ENCODE measurements at regions not wholly inside any gene's neighbourhood (a gene's known extent, or its start where the extent isn't known, plus 50 kb on each side); places are given as distances from the start of the nearest gene placed in this dataset.
"Not testable (repeated sequence)": the region's sequence is repeated elsewhere in the genome, so short reads cannot be mapped to it uniquely, and the experiment has no call there.

DNA sequence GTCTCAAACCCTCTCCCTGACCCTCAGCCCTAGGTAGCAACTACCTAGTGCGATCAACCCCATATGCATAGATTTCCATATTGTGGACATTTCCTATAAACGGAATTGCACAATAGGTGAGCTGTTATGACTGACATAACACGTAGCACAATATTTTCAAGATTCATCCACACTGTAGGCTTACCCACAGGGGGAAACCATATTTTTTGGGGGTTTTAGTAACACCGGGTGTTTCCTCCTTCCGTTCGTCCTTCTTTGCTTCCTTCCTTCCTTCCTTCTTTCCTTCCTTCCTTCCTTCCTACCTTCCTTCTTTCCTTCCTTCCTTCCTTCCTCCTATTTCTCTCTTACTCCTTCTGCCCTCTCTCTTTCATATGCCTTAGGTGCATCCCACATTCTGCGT lies 524.2 kb downstream of the CWH43 start:
- CTCF ChIA-PET; H3K4me3 Mint-ChIP-seq; DNase-seq (ENCODE audit: low spot score); POLR2A ChIA-PET; H3K27ac Mint-ChIP-seq; ATAC-seq; H3K4me1 Mint-ChIP-seq: not testable (repeated sequence)
- H3K36me3 Mint-ChIP-seq = peaks cover 52% of the 10 kb centered on the region
- peaks cover 36% of the 10 kb centered on the region for H3K27me3 Mint-ChIP-seq (ENCODE audit: low read depth)
- H3K9me3 Mint-ChIP-seq = peaks cover 51% of the 10 kb centered on the region

DNA sequence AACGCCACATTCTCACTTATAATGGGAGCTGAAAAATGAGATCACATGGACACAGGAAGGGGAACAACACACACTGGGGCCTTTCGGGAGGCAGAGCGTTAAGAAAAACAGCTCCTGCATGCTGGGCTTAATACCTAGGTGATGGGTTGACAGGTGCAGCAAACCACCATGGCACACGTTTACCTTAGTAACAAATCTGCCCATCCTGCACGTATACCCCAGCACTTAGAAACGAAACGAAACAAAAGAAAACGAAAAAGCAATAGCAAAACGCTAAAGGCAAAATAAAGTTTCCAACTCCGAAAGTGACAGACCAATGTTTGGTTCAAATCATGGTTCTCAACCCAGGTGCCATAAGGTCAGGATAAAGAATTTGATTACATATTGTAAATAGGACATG lies 525.3 kb downstream of the CWH43 start:
- DNase-seq (ENCODE audit: low spot score); CTCF ChIA-PET; H3K4me3 Mint-ChIP-seq; H3K4me1 Mint-ChIP-seq; ATAC-seq; POLR2A ChIA-PET; H3K27ac Mint-ChIP-seq: not testable (repeated sequence)
- H3K36me3 Mint-ChIP-seq = peaks cover 62% of the 10 kb centered on the region
- H3K27me3 Mint-ChIP-seq (ENCODE audit: low read depth) = peaks cover 36% of the 10 kb centered on the region
- H3K9me3 Mint-ChIP-seq = peaks cover 62% of the 10 kb centered on the region

DNA sequence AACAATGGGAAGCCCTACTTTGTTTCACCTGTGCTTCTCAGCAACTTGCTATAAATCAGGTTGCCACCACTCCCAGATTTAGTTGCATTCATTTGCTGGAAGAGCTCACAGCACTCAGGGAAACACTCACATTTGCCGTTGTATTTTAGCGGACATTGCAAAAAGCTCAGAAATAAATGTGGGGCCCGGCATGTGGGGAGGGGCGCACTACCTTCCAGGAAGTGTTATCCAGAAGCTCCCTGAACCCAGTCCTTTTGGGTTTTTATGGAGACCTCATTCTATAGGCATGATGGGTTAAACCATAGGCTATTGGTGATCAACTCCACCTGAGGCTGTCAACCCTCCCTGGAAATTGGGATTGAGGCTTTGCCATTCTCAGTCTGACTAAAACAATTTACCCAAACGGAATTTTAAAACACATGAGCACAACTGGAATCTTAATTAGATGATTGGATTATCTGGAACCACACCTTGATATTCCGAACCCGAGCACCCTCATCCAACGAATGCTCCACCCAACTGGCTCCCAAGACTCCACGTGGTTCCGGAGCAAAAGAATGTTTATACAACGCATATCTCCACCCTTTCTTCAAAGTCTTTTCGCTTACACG lies 525.9 kb downstream of the CWH43 start:
- DNase-seq (ENCODE audit: low spot score); H3K27ac Mint-ChIP-seq; H3K4me1 Mint-ChIP-seq; H3K4me3 Mint-ChIP-seq; POLR2A ChIA-PET; CTCF ChIA-PET; ATAC-seq: not testable (repeated sequence)
- H3K36me3 Mint-ChIP-seq = peaks cover 66% of the 10 kb centered on the region
- H3K9me3 Mint-ChIP-seq = peaks cover 67% of the 10 kb centered on the region
- peaks cover 41% of the 10 kb centered on the region for H3K27me3 Mint-ChIP-seq (ENCODE audit: low read depth)

DNA sequence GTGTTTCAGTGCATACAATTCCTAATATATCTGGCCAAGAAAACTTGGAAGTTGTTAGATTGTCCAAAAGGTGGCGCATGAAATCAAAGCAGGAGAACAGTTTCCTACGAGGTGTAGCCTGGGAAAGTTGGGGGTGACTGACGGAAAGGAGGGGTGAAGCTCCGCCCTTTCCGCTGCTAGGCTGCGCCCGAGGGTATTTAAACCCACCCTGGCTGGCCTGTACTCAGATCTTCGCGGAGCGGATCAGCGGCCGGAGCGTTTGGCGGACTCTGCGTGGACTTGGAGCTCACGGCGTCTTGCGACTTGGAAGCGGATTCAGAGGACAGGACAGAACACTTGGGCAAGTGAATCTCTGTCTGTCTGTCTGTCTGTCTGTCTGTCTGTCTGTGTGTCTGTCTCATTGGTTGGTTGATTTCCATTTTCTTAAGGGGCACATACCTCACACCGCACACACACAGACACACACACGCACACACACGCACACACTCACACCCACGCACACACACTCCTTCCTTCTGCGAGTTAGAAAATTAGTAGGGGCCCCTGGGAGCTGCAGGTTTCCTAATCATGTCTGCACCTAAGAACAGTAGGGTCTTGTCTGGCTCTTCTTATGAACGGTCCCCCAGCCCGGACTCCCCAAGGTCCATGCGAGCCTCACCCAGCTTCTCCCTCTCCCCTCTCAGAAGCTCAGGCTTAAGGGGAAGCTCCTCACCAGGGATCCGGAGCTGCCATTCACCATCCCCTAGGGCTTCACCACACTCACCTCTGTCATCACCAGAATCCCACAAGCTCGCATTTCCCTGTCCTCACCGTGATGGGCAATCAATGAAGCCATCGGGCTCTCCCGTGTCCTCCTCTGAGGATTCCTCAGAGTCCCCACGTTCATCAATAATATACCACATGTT lies 526.8 kb downstream of the CWH43 start:
- H3K9me3 Mint-ChIP-seq = peaks cover 67% of the 10 kb centered on the region
- H3K27me3 Mint-ChIP-seq (ENCODE audit: low read depth) = peaks cover 41% of the 10 kb centered on the region
- H3K4me3 Mint-ChIP-seq; POLR2A ChIA-PET; ATAC-seq; DNase-seq (ENCODE audit: low spot score); H3K4me1 Mint-ChIP-seq; CTCF ChIA-PET; H3K27ac Mint-ChIP-seq: not testable (repeated sequence)
- peaks cover 66% of the 10 kb centered on the region for H3K36me3 Mint-ChIP-seq

DNA sequence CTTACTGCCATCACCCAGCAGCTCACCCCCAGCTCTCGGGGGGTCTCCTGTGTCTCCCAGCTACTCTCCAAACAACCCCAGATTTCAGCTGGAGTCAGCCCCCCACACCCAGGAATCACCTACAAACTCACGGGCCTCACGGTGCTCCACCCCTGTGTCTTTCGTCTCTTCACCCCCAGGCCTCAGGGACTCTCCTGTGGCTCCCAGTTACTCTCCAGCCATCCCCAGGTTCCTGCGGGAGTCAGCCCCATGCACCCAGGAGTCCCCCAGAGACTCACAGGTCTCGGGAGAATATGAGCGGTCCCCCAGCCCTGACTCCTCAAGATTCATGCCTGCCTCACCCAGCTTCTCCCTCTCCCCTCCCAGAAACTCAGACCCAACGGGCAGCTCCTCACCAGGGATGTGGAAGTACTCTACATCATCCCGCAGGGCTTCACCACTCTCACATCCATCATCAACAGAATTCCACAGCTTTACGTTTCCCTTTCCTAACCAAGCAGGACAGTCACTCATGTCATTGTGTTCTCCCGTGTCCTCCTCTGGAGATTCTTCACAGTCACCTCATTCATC lies 527.6 kb downstream of the CWH43 start:
- ATAC-seq; CTCF ChIA-PET; H3K27ac Mint-ChIP-seq; H3K4me3 Mint-ChIP-seq; POLR2A ChIA-PET; H3K4me1 Mint-ChIP-seq; DNase-seq (ENCODE audit: low spot score): not testable (repeated sequence)
- Mint-ChIP-seq H3K36me3 (peaks cover 66% of the 10 kb centered on the region), H3K27me3 (ENCODE audit: low read depth) (peaks cover 41% of the 10 kb centered on the region), H3K9me3 (peaks cover 67% of the 10 kb centered on the region)

DNA sequence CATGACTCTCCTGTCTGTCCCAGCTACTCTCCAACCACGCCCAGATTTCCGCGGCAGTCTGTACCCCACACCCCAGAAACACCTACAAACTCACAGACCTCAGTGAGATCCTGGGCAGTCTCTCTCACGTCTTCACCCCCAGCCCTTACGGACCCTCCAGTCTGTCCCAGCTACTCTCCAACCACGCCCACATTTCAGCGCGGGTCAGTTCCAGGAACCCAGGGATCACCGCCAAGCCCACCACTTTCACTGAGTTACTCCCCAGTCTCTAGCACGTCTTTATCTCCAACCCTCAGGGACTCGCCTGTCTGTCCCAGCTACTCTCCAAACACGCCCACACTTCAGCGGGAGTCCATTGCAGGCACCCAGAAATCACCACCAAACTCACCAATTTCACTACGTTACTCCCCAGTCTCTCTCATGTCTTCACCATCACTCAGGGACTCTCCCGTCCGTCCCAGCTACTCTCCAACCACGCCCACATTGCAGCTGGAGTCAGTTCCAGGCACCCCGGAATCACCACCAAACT lies 528.2 kb downstream of the CWH43 start:
- H3K4me3 Mint-ChIP-seq; ATAC-seq; H3K4me1 Mint-ChIP-seq; DNase-seq (ENCODE audit: low spot score); H3K27ac Mint-ChIP-seq; POLR2A ChIA-PET; CTCF ChIA-PET: not testable (repeated sequence)
- peaks cover 67% of the 10 kb centered on the region for H3K9me3 Mint-ChIP-seq
- peaks cover 66% of the 10 kb centered on the region for H3K36me3 Mint-ChIP-seq
- H3K27me3 Mint-ChIP-seq (ENCODE audit: low read depth) = peaks cover 41% of the 10 kb centered on the region

DNA sequence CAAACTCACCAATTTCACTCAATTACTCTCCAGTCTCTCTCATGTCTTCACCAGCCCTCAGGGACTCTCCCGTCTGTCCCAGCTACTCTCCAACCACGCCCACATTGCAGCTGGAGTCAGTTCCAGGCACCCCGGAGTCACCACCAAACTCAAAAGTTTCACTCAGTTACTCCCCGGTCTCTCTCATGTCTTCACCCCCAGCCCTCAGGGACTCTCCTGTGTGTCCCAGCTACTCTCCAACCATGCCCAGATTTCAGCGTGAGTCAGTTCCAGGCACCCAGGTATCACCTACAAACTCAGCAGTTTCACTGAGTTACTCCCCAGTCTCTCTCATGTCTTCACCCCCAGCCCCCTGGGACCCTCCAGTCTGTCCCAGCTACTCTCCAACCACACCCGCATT lies 528.8 kb downstream of the CWH43 start:
- H3K4me3 Mint-ChIP-seq; H3K27ac Mint-ChIP-seq; ATAC-seq; CTCF ChIA-PET; DNase-seq (ENCODE audit: low spot score); H3K4me1 Mint-ChIP-seq; POLR2A ChIA-PET: not testable (repeated sequence)
- Mint-ChIP-seq H3K36me3 (peaks cover 66% of the 10 kb centered on the region), H3K27me3 (ENCODE audit: low read depth) (peaks cover 41% of the 10 kb centered on the region), H3K9me3 (peaks cover 67% of the 10 kb centered on the region)

DNA sequence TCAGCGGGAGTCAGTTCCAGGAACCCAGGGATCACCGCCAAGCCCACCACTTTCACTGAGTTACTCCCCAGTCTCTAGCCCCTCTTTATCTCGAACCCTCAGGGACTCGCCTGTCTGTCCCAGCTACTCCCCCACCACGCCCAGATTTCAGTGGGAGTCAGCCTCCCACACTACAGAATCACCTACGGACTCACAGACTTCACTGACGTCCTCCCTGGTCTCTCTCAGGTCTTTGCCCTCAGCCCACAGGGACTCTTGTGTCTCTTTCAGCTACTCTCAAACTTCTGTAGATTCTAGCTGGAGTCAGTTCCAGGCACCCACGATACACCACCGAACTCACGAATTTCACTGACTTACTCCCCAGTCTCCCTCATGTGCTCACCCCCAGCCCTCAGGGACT lies 529.2 kb downstream of the CWH43 start:
- H3K4me3 Mint-ChIP-seq; DNase-seq (ENCODE audit: low spot score); ATAC-seq; H3K27ac Mint-ChIP-seq; CTCF ChIA-PET; POLR2A ChIA-PET; H3K4me1 Mint-ChIP-seq: not testable (repeated sequence)
- Mint-ChIP-seq H3K27me3 (ENCODE audit: low read depth) (peaks cover 39% of the 10 kb centered on the region), H3K9me3 (peaks cover 64% of the 10 kb centered on the region), H3K36me3 (peaks cover 63% of the 10 kb centered on the region)

DNA sequence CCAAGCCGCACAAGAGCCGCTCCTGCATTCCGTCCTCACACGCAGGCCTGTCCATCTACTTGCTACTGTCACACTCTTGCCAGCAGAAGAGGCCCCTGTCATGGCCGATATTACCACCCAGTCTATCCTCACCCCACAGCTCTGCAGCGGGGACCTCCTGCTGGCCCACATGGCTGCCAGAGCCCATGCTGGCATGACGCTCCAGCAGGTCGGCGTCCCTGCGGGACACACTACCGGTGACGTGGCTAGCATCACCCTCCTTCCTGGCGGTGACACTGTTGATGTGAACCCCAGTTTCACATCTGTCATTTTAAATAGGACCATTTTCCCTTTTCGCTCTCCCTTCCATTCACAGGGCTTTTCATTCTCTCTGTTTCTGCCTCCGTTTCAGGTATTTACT lies 530.0 kb downstream of the CWH43 start:
- H3K36me3 Mint-ChIP-seq = peaks cover 54% of the 10 kb centered on the region
- H3K4me3 Mint-ChIP-seq; H3K4me1 Mint-ChIP-seq; H3K27ac Mint-ChIP-seq; POLR2A ChIA-PET; DNase-seq (ENCODE audit: low spot score); CTCF ChIA-PET; ATAC-seq: not testable (repeated sequence)
- peaks cover 35% of the 10 kb centered on the region for H3K27me3 Mint-ChIP-seq (ENCODE audit: low read depth)
- H3K9me3 Mint-ChIP-seq = peaks cover 56% of the 10 kb centered on the region
